ENCODE measurements at regions not wholly inside any gene's neighbourhood (a gene's known extent, or its start where the extent isn't known, plus 50 kb on each side); places are given as distances from the start of the nearest gene placed in this dataset.
A peak's percentile ranks its signal among the peaks of the same experiment; 100 is the strongest.

DNA sequence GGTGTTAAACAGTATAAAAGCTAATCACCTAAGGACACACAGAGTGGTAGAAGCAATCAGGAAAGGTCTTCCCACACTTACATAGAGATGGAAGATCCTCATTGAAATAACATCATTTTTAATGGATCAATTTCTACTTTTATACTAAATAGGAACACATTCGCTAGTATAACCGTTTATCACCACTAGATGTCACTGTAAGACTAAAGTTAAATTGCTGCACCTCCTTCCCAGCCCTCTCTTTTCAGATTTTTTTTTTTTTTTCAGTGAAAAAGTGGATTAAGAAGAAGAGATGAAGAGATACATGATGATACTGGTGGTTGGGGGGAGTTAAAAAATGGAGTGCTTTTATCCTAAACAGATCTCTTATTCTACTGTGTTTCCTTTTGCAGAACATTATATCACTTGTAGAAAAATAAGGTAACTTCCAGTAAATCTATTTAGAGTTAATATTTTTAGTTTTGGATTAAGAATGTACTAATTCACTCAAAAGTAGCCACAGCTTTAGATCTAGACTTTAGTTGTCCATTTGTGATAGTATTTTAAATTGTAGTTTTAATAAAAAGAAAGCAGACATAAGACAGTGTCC lies 116.9 kb upstream of the ARRDC3 start:
- DNase-seq (ENCODE audit: low read depth, low spot score): peak; percentile 54
- Histone ChIP-seq H3K4me2 (ENCODE audit: insufficient read depth, low read length) (no peak overlapping the region), H3K4me1 (ENCODE audit: control insufficient read depth, extremely low read depth, insufficient read depth, low read length) (no peaks in the 10 kb centered on the region), H3K9me3 (replicated peaks; ENCODE audit: control insufficient read depth, insufficient read depth, low read length) (no peaks in the 10 kb centered on the region), H3K27me3 (ENCODE audit: control insufficient read depth in 2 of 2, insufficient read depth in 2 of 2, low read length in 2 of 2) (peaks cover 0 to 5% of the 10 kb centered on the region in 2 experiments), H2AFZ (ENCODE audit: low read depth, low read length) (no peak overlapping the region), H3K79me2 (ENCODE audit: control insufficient read depth, insufficient read depth, low read length) (no peaks in the 10 kb centered on the region), H4K20me1 (replicated peaks; ENCODE audit: control insufficient read depth, extremely low read depth, insufficient read depth, low read length) (no peaks in the 10 kb centered on the region), H3K9ac (replicated peaks; ENCODE audit: extremely low read depth, insufficient read depth, low read length) (no peak overlapping the region), H3K27ac (ENCODE audit: insufficient read depth, low read depth, low read length) (no peak overlapping the region), H3K4me3 (replicated peaks in 1 of 3; ENCODE audit: insufficient read depth in 1 of 3, low read depth in 1 of 3, low read length in 3 of 3) (no peak overlapping the region), H3K9me1 (replicated peaks; ENCODE audit: control insufficient read depth, extremely low read depth, insufficient read depth, low read length) (no peaks in the 10 kb centered on the region), H3K36me3 (ENCODE audit: control insufficient read depth in 2 of 2, extremely low read depth in 1 of 2, insufficient read depth in 2 of 2, low read length in 2 of 2) (no peaks in the 10 kb centered on the region)
- no TSS peak for BruUV-seq (replicated peaks)
- ChIA-PET CTCF (no interaction called here), POLR2A (no interaction called here)
- dilution Hi-C loops (cut with MboI; ENCODE audit: extremely low pct_ligation_motif_present, low sequenced_read_pairs) (no loop called here), intact Hi-C loops (cut with micrococcal nuclease) (loop anchor here (5.0 to 10.0 kb wide), 3 partner anchors 142 to 805 kb away; no protein-coding TSS in a partner anchor)
- no peak for TF ChIP-seq JUN (IDR thresholded peaks at IDR 0.05; ENCODE audit: borderline replicate concordance, insufficient read depth, insufficient read length, low read depth)
- TF ChIP-seq, protein P1, sequence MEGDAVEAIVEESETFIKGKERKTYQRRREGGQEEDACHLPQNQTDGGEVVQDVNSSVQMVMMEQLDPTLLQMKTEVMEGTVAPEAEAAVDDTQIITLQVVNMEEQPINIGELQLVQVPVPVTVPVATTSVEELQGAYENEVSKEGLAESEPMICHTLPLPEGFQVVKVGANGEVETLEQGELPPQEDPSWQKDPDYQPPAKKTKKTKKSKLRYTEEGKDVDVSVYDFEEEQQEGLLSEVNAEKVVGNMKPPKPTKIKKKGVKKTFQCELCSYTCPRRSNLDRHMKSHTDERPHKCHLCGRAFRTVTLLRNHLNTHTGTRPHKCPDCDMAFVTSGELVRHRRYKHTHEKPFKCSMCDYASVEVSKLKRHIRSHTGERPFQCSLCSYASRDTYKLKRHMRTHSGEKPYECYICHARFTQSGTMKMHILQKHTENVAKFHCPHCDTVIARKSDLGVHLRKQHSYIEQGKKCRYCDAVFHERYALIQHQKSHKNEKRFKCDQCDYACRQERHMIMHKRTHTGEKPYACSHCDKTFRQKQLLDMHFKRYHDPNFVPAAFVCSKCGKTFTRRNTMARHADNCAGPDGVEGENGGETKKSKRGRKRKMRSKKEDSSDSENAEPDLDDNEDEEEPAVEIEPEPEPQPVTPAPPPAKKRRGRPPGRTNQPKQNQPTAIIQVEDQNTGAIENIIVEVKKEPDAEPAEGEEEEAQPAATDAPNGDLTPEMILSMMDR (IDR thresholded peaks at IDR 0.05; ENCODE audit: extremely low read depth in 1 of 2, insufficient read depth in 1 of 2, low read depth in 1 of 2, low read length in 2 of 2): peak; percentile 28 to 30
- FAIRE-seq: peak; percentile 18

DNA sequence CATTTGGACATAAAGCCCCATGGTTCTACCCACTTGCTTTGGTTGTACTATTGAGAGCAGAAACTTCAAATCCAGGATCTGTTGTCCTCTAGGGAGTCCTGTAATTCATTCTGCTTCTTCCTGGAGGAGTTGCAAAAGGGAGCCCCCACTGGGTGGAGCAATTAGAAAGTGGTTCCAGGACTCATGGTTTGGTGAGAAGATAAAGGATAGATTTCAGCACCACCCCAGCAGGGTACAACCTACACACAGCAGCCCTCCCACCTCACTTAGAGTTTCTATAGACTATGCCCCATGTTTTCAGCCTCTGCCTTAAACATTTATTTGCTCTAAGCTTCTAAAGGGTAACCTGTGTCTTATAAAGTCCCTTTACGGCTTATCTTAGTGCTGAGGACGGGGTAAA lies 112.6 kb upstream of the ARRDC3 start:
- CTCF ChIA-PET: no interaction called here
- no peak overlapping the region for H2AFZ ChIP-seq (ENCODE audit: low read depth, low read length)
- TF ChIP-seq, protein P2, sequence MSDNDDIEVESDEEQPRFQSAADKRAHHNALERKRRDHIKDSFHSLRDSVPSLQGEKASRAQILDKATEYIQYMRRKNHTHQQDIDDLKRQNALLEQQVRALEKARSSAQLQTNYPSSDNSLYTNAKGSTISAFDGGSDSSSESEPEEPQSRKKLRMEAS (IDR thresholded peaks at IDR 0.05; ENCODE audit: insufficient read depth, insufficient read length): no peak
- no peak for TF ChIP-seq GATA2 (IDR thresholded peaks at IDR 0.05; ENCODE audit: insufficient read depth, insufficient read length, low read depth, low read length)
- TF ChIP-seq POLR2AphosphoS5 (IDR thresholded peaks at IDR 0.05; ENCODE audit: insufficient read depth, low read depth, low read length): no peak
- no peak for TF ChIP-seq POLR2A (IDR thresholded peaks at IDR 0.05; ENCODE audit: low read depth, low read length)
- TF ChIP-seq, protein P1 (IDR thresholded peaks at IDR 0.05; ENCODE audit: extremely low read depth in 1 of 2, insufficient read depth in 1 of 2, low read depth in 1 of 2, low read length in 2 of 2): no peak
- TF ChIP-seq EZH2 (IDR thresholded peaks at IDR 0.05; ENCODE audit: borderline replicate concordance, low read depth, low read length, severe bottlenecking): no peak
- no peak for TF ChIP-seq JUN (IDR thresholded peaks at IDR 0.05; ENCODE audit: borderline replicate concordance, insufficient read depth, insufficient read length, low read depth)
- no peak for TF ChIP-seq MYC (IDR thresholded peaks at IDR 0.05; ENCODE audit: low read depth, low read length)
- no peak for TF ChIP-seq FOS (IDR thresholded peaks at IDR 0.05; ENCODE audit: borderline replicate concordance, insufficient read depth, low read length)
- no peak overlapping the region for H3K27ac ChIP-seq (ENCODE audit: insufficient read depth, low read depth, low read length)
- no peaks in the 10 kb centered on the region for H4K20me1 ChIP-seq (replicated peaks; ENCODE audit: control insufficient read depth, extremely low read depth, insufficient read depth, low read length)
- POLR2A ChIA-PET: no interaction called here
- H3K79me2 ChIP-seq (ENCODE audit: control insufficient read depth, insufficient read depth, low read length): no peaks in the 10 kb centered on the region
- H3K4me2 ChIP-seq (ENCODE audit: insufficient read depth, low read length): no peak overlapping the region
- dilution Hi-C loops (cut with MboI; ENCODE audit: extremely low pct_ligation_motif_present, low sequenced_read_pairs): no loop called here
- no peaks in the 10 kb centered on the region for H3K9me3 ChIP-seq (replicated peaks; ENCODE audit: control insufficient read depth, insufficient read depth, low read length)
- no peaks in the 10 kb centered on the region for H3K36me3 ChIP-seq (ENCODE audit: control insufficient read depth in 2 of 2, extremely low read depth in 1 of 2, insufficient read depth in 2 of 2, low read length in 2 of 2)
- H3K4me3 ChIP-seq (replicated peaks in 1 of 3; ENCODE audit: insufficient read depth in 1 of 3, low read depth in 1 of 3, low read length in 3 of 3): no peak overlapping the region
- DNase-seq (ENCODE audit: low read depth, low spot score) (no peak), FAIRE-seq (no peak)
- H3K9me1 ChIP-seq (replicated peaks; ENCODE audit: control insufficient read depth, extremely low read depth, insufficient read depth, low read length): no peaks in the 10 kb centered on the region
- H3K9ac ChIP-seq (replicated peaks; ENCODE audit: extremely low read depth, insufficient read depth, low read length): no peak overlapping the region
- no peaks in the 10 kb centered on the region for H3K4me1 ChIP-seq (ENCODE audit: control insufficient read depth, extremely low read depth, insufficient read depth, low read length)
- intact Hi-C loops (cut with micrococcal nuclease): no loop called here
- no TSS peak for BruUV-seq (replicated peaks)
- peaks cover 0 to 7% of the 10 kb centered on the region in 2 experiments for H3K27me3 ChIP-seq (ENCODE audit: control insufficient read depth in 2 of 2, insufficient read depth in 2 of 2, low read length in 2 of 2)

All from endothelial cell of umbilical vein (primary cell).